Astrocyte (in vitro differentiated cells and primary cell): ENCODE measurements at regions not wholly inside any gene's neighbourhood (a gene's known extent, or its start where the extent isn't known, plus 50 kb on each side); places are given as distances from the start of the nearest gene placed in this dataset.

ENCODE experiments used
- DNase-seq: peaks from one replicate; pipeline ENCODE4 v3.0.0-alpha.2; 2010; ENCODE audit warnings: low read depth
- FAIRE-seq: peaks from 2 replicates; lab custom pipeline; 2011; peaks lifted over from hg19 to GRCh38; lab: Jason Lieb, UNC
- H2AFZ ChIP-seq: 2 replicates; pipeline ENCODE4 v1.6.0; 2012; ENCODE audit warnings: low read depth, low read length, inconsistent platforms
- H3K27ac ChIP-seq: 2 replicates; pipeline ENCODE4 v1.5.1; 2011; ENCODE audit warnings: low read depth, low read length, inconsistent platforms
- H3K27me3 ChIP-seq: 2 replicates; pipeline ENCODE4 v1.6.0; 2011; ENCODE audit warnings: low read length, inconsistent platforms; ENCODE audit not compliant: insufficient read depth
- H3K36me3 ChIP-seq: 2 replicates; pipeline ENCODE4 v1.5.1; 2011; ENCODE audit warnings: low read length, inconsistent platforms; ENCODE audit not compliant: insufficient read depth
- H3K4me1 ChIP-seq: 2 replicates; pipeline ENCODE4 v1.5.1; 2011; ENCODE audit warnings: low read length, inconsistent platforms; ENCODE audit not compliant: insufficient read depth
- H3K4me2 ChIP-seq: 2 replicates; pipeline ENCODE4 v1.6.0; 2012; ENCODE audit warnings: low read length, inconsistent platforms
- H3K4me3 ChIP-seq: 2 replicates; pipeline ENCODE4 v1.5.1; 2011; ENCODE audit warnings: low read depth, mild to moderate bottlenecking, low read length, inconsistent platforms; ENCODE audit not compliant: insufficient read depth
- H3K79me2 ChIP-seq: 2 replicates; pipeline ENCODE4 v1.6.0; 2012; ENCODE audit warnings: mild to moderate bottlenecking, low read length, inconsistent platforms; ENCODE audit not compliant: insufficient read depth
- H3K9ac ChIP-seq: 2 replicates; pipeline ENCODE4 v1.6.0; 2012; ENCODE audit warnings: mild to moderate bottlenecking, low read length, inconsistent platforms
- H3K9me3 ChIP-seq: 2 replicates; pipeline ENCODE4 v1.5.1; 2012; ENCODE audit warnings: low read depth, mild to moderate bottlenecking, low read length, inconsistent platforms; ENCODE audit not compliant: insufficient read depth
- H4K20me1 ChIP-seq: 2 replicates; pipeline ENCODE4 v1.6.0; 2012; ENCODE audit warnings: low read length, inconsistent platforms; ENCODE audit not compliant: insufficient read depth
- H3K27ac Mint-ChIP-seq: one replicate; pipeline ENCODE4 v1.8.0; 2021; ENCODE audit warnings: mild to moderate bottlenecking, mixed read lengths; ENCODE audit not compliant: unreplicated experiment
- H3K27me3 Mint-ChIP-seq: one replicate; pipeline ENCODE4 v1.8.0; 2021; ENCODE audit warnings: low read depth, mixed read lengths; ENCODE audit not compliant: unreplicated experiment
- H3K36me3 Mint-ChIP-seq: one replicate; pipeline ENCODE4 v1.8.0; 2021; ENCODE audit warnings: low read depth, mixed read lengths; ENCODE audit not compliant: unreplicated experiment
- H3K4me1 Mint-ChIP-seq: one replicate; pipeline ENCODE4 v1.8.0; 2021; ENCODE audit warnings: low read depth, mixed read lengths; ENCODE audit not compliant: unreplicated experiment
- H3K4me3 Mint-ChIP-seq: one replicate; pipeline ENCODE4 v1.8.0; 2021; ENCODE audit warnings: mild to moderate bottlenecking, moderate library complexity, mixed read lengths; ENCODE audit not compliant: unreplicated experiment
- H3K9me3 Mint-ChIP-seq: one replicate; pipeline ENCODE4 v1.8.0; 2021; ENCODE audit warnings: mild to moderate bottlenecking, mixed read lengths; ENCODE audit not compliant: unreplicated experiment
- CTCF ChIP-seq: IDR thresholded peaks from 2 replicates; pipeline ENCODE4 v1.5.1; 2011; ENCODE audit warnings: low read depth, mild to moderate bottlenecking, inconsistent platforms, low read length, moderate library complexity; ENCODE audit not compliant: insufficient read depth
- EZH2 ChIP-seq: IDR thresholded peaks from 2 replicates; pipeline ENCODE4 v1.6.1; 2012; ENCODE audit warnings: mild to moderate bottlenecking, low read length, inconsistent platforms; ENCODE audit not compliant: insufficient read depth

- H3K27me3 Mint-ChIP-seq = no peaks in the 10 kb centered on the region
- H3K9me3 Mint-ChIP-seq = peaks cover 8% of the 10 kb centered on the region
Observed at GRCh38 chr18:22882084-22882483, 51.0 kb upstream of the RBBP8 start.

GRCh38 chr18:22883179-22883578 lies 49.9 kb upstream of the RBBP8 start:
- no peak overlapping the region for H3K4me3 Mint-ChIP-seq
- no peaks in the 10 kb centered on the region for H3K79me2 ChIP-seq
- no peaks in the 10 kb centered on the region for H3K27me3 ChIP-seq
- peaks cover 11% of the 10 kb centered on the region for H3K9me3 Mint-ChIP-seq
- H3K4me3 ChIP-seq = no peak overlapping the region
- no peaks in the 10 kb centered on the region for H3K36me3 Mint-ChIP-seq
- FAIRE-seq (no peak), DNase-seq (no peak)
- no peaks in the 10 kb centered on the region for H3K36me3 ChIP-seq
- H2AFZ ChIP-seq = no peak overlapping the region
- no peaks in the 10 kb centered on the region for H3K4me1 Mint-ChIP-seq
- H3K27ac Mint-ChIP-seq = no peak overlapping the region
- H3K4me2 ChIP-seq = no peak overlapping the region
- no peaks in the 10 kb centered on the region for H3K4me1 ChIP-seq
- H3K9me3 ChIP-seq = no peaks in the 10 kb centered on the region
- no peak overlapping the region for H3K9ac ChIP-seq
- no peaks in the 10 kb centered on the region for H3K27me3 Mint-ChIP-seq
- H4K20me1 ChIP-seq = no peaks in the 10 kb centered on the region
- no peak for TF ChIP-seq EZH2
- no peak for TF ChIP-seq CTCF
- H3K27ac ChIP-seq = no peak overlapping the region

More at GRCh38 chr18:22882084-22882483, 51.0 kb upstream of the RBBP8 start:
- no peaks in the 10 kb centered on the region for H3K4me1 Mint-ChIP-seq
- DNase-seq (no peak), FAIRE-seq (no peak)
- TF ChIP-seq EZH2 (no peak), CTCF (no peak)
- Histone ChIP-seq H3K9ac (no peak overlapping the region), H3K4me3 (no peak overlapping the region), H3K27ac (no peak overlapping the region), H3K36me3 (no peaks in the 10 kb centered on the region), H3K4me2 (no peak overlapping the region), H3K79me2 (no peaks in the 10 kb centered on the region), H3K9me3 (no peaks in the 10 kb centered on the region), H3K27me3 (no peaks in the 10 kb centered on the region), H4K20me1 (no peaks in the 10 kb centered on the region), H2AFZ (no peak overlapping the region), H3K4me1 (no peaks in the 10 kb centered on the region)
- no peak overlapping the region for H3K27ac Mint-ChIP-seq
- H3K4me3 Mint-ChIP-seq = no peak overlapping the region
- H3K36me3 Mint-ChIP-seq = no peaks in the 10 kb centered on the region
